ENCODE measurements at regions not wholly inside any gene's neighbourhood (a gene's known extent, or its start where the extent isn't known, plus 50 kb on each side); places are given as distances from the start of the nearest gene placed in this dataset.
A peak's percentile ranks its signal among the peaks of the same experiment; 100 is the strongest.

DNA sequence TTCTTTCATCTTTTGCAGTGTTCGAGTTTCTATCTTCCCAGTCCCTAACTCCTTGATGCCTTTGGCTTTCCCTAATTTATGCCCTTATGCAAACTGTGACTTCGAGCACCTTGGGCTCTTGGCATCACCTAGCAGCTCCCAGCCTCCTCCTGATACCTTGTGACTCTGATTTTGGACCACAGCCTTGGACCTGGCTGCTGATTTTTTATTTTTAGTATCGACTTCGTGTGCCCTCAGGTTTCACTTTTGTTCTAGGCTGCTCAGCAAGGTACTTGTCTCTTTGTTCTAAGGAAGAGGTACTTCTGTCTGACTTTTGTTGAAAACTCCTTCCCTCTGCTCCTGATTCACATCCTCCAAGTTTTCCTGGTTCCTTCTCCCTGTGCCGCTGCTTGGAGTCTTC lies 69.6 kb upstream of the KCNK1 start:
- no peaks in the 10 kb centered on the region for H3K9me3 ChIP-seq (ENCODE audit: insufficient read depth, low read length)
- peak overlapping the region; percentile 11; the same call in 1 of the 2 replicates for H3K4me2 ChIP-seq (ENCODE audit: low read length)
- H3K79me2 ChIP-seq (ENCODE audit: low read length), result no peaks in the 10 kb centered on the region
- H3K4me1 ChIP-seq (ENCODE audit: low read length), result peaks cover 5% of the 10 kb centered on the region
- no peak for TF ChIP-seq EZH2phosphoT487 (IDR thresholded peaks at IDR 0.05; ENCODE audit: low read depth)
- TF ChIP-seq CTCF (IDR thresholded peaks at IDR 0.05; ENCODE audit: low read depth, low read length), result no peak
- peaks cover 35% of the 10 kb centered on the region for H3K27me3 ChIP-seq (ENCODE audit: low read depth, low read length)
- H3K27ac ChIP-seq (ENCODE audit: low read length), result no peak overlapping the region
- peak overlapping the region; percentile 26; the same call in 1 of the 2 replicates for H3K4me3 ChIP-seq (ENCODE audit: low read length)
- H4K20me1 ChIP-seq (ENCODE audit: insufficient read depth, low read length), result no peaks in the 10 kb centered on the region
- H3K36me3 ChIP-seq (replicated peaks; ENCODE audit: low read depth, low read length), result no peaks in the 10 kb centered on the region
- no peak overlapping the region for H2AFZ ChIP-seq (ENCODE audit: low read depth, low read length)
- no peak overlapping the region for H3K9ac ChIP-seq (ENCODE audit: low read length)

- H3K4me2 ChIP-seq (ENCODE audit: low read length), result no peak overlapping the region
- no peaks in the 10 kb centered on the region for H3K9me3 ChIP-seq (ENCODE audit: insufficient read depth, low read length)
- peaks cover 12% of the 10 kb centered on the region for H3K4me1 ChIP-seq (ENCODE audit: low read length)
- no peaks in the 10 kb centered on the region for H3K79me2 ChIP-seq (ENCODE audit: low read length)
- no peak overlapping the region for H3K9ac ChIP-seq (ENCODE audit: low read length)
- H2AFZ ChIP-seq (ENCODE audit: low read depth, low read length), result no peak overlapping the region
- no peaks in the 10 kb centered on the region for H4K20me1 ChIP-seq (ENCODE audit: insufficient read depth, low read length)
- TF ChIP-seq CTCF (IDR thresholded peaks at IDR 0.05; ENCODE audit: low read depth, low read length) (no peak), EZH2phosphoT487 (IDR thresholded peaks at IDR 0.05; ENCODE audit: low read depth) (no peak)
- H3K36me3 ChIP-seq (replicated peaks; ENCODE audit: low read depth, low read length), result no peaks in the 10 kb centered on the region
- H3K4me3 ChIP-seq (ENCODE audit: low read length), result no peak overlapping the region
- H3K27me3 ChIP-seq (ENCODE audit: low read depth, low read length), result peaks cover 29% of the 10 kb centered on the region
- H3K27ac ChIP-seq (ENCODE audit: low read length), result no peak overlapping the region
Measured at GRCh38 chr1:233547726-233548125, 66.2 kb upstream of the KCNK1 start.

DNA sequence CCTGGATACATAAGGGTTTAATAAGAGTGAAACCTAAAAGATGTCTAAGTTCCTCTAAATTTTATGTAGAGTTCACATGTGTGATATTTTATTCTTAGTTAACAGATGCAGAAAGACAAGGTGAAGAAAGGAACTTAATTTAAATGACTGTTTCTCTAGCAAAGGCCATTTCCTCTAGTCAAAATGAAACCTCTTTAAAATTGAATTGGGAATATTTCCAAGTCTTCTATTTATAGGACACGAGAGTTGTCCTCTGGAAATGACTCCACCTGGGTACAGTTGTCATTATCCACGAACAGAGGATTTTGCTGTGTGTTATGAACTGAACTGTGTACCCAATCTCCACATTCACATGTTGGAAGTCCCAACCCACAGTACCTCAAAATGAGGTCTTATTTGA lies 64.5 kb upstream of the KCNK1 start:
- Histone ChIP-seq H3K79me2 (ENCODE audit: low read length) (no peaks in the 10 kb centered on the region), H3K4me3 (ENCODE audit: low read length) (no peak overlapping the region), H3K27me3 (ENCODE audit: low read depth, low read length) (peaks cover 20% of the 10 kb centered on the region; the same call in 1 of the 2 replicates), H4K20me1 (ENCODE audit: insufficient read depth, low read length) (no peaks in the 10 kb centered on the region), H3K4me2 (ENCODE audit: low read length) (peak overlapping the region; percentile 13; the same call in 1 of the 2 replicates), H3K36me3 (replicated peaks; ENCODE audit: low read depth, low read length) (no peaks in the 10 kb centered on the region), H3K4me1 (ENCODE audit: low read length) (peaks cover 12% of the 10 kb centered on the region), H2AFZ (ENCODE audit: low read depth, low read length) (no peak overlapping the region), H3K9me3 (ENCODE audit: insufficient read depth, low read length) (no peaks in the 10 kb centered on the region), H3K9ac (ENCODE audit: low read length) (no peak overlapping the region), H3K27ac (ENCODE audit: low read length) (no peak overlapping the region)
- no peak for TF ChIP-seq CTCF (IDR thresholded peaks at IDR 0.05; ENCODE audit: low read depth, low read length)
- TF ChIP-seq EZH2phosphoT487 (IDR thresholded peaks at IDR 0.05; ENCODE audit: low read depth), result no peak

DNA sequence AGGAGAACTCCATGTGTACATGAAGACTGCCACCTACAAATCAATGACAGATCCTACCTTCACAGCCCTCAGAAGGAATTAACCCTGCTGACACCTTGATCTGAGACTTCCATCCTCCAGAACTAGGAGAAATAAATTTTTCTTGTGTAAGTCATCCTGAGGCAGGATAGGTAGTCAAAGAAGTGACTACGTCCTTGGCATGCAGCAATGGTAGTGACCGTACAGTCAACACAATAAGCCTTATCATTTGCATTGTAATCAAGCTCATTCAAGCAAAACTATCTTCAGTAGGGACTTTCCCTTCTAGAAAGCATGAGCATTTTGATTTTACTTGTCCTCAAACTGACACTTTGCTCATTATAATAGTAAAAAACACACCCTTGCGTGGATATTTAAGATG lies 64.0 kb upstream of the KCNK1 start:
- peaks cover 15% of the 10 kb centered on the region; the same call in 1 of the 2 replicates for H3K27me3 ChIP-seq (ENCODE audit: low read depth, low read length)
- H3K9ac ChIP-seq (ENCODE audit: low read length), result no peak overlapping the region
- H3K27ac ChIP-seq (ENCODE audit: low read length), result no peak overlapping the region
- H3K4me3 ChIP-seq (ENCODE audit: low read length), result no peak overlapping the region
- no peaks in the 10 kb centered on the region for H3K9me3 ChIP-seq (ENCODE audit: insufficient read depth, low read length)
- H3K79me2 ChIP-seq (ENCODE audit: low read length), result no peaks in the 10 kb centered on the region
- no peaks in the 10 kb centered on the region for H4K20me1 ChIP-seq (ENCODE audit: insufficient read depth, low read length)
- H3K4me2 ChIP-seq (ENCODE audit: low read length), result no peak overlapping the region
- peaks cover 12% of the 10 kb centered on the region for H3K4me1 ChIP-seq (ENCODE audit: low read length)
- H2AFZ ChIP-seq (ENCODE audit: low read depth, low read length), result no peak overlapping the region
- TF ChIP-seq EZH2phosphoT487 (IDR thresholded peaks at IDR 0.05; ENCODE audit: low read depth) (no peak), CTCF (IDR thresholded peaks at IDR 0.05; ENCODE audit: low read depth, low read length) (no peak)
- no peaks in the 10 kb centered on the region for H3K36me3 ChIP-seq (replicated peaks; ENCODE audit: low read depth, low read length)

All from OCI-LY3 (cell line).